RWPE2 (cell line): ENCODE measurements at regions not wholly inside any gene's neighbourhood (a gene's known extent, or its start where the extent isn't known, plus 50 kb on each side); places are given as distances from the start of the nearest gene placed in this dataset.

Experiments used
- ATAC-seq: fragments of 200-7000 bp; cut with Tn5 transposase; 3 replicates; pipeline ENCODE4 v1.9.1; 2021; ENCODE audit warnings: low read depth
- DNase-seq: peaks from one replicate; pipeline ENCODE4 v3.0.0-alpha.2; 2020; ENCODE audit warnings: low spot score
- H3K27ac ChIP-seq: fragments of 450-650 bp; 2 replicates; pipeline ENCODE4 v1.5.1; 2017; ENCODE audit warnings: mild to moderate bottlenecking; ENCODE audit not compliant: poor library complexity, severe bottlenecking
- H3K27me3 ChIP-seq: fragments of 250-450 bp; sonication (Bioruptor Pico); 2 replicates; pipeline ENCODE4 v1.5.1; 2021; ENCODE audit warnings: mild to moderate bottlenecking, moderate library complexity; ENCODE audit not compliant: insufficient read depth, poor library complexity, severe bottlenecking
- H3K36me3 ChIP-seq: fragments of 250-450 bp; sonication (Bioruptor Pico); 2 replicates; pipeline ENCODE4 v1.5.1; 2020; ENCODE audit warnings: low read depth, mild to moderate bottlenecking, moderate library complexity
- H3K4me1 ChIP-seq: fragments of 250-450 bp; sonication (Bioruptor Pico); 2 replicates; pipeline ENCODE4 v1.5.1; 2021; ENCODE audit warnings: mild to moderate bottlenecking, moderate library complexity; ENCODE audit not compliant: insufficient read depth, poor library complexity, severe bottlenecking
- H3K4me3 ChIP-seq: fragments of 250-450 bp; sonication (Bioruptor Pico); 2 replicates; pipeline ENCODE4 v1.5.1; 2021; ENCODE audit warnings: mild to moderate bottlenecking, moderate library complexity; ENCODE audit not compliant: severe bottlenecking
- H3K9me3 ChIP-seq: fragments of 250-450 bp; sonication (Bioruptor Pico); 2 replicates; pipeline ENCODE4 v1.5.1; 2021; ENCODE audit warnings: mild to moderate bottlenecking, moderate library complexity; ENCODE audit not compliant: severe bottlenecking
- CTCF ChIP-seq: fragments of 450-650 bp; IDR thresholded peaks from one replicate; pipeline ENCODE4 v1.5.1; 2017; ENCODE audit warnings: mild to moderate bottlenecking, moderate library complexity; ENCODE audit not compliant: poor library complexity, severe bottlenecking

- DNase-seq (no peak), ATAC-seq (no peak)
- Histone ChIP-seq H3K4me1 (no peaks in the 10 kb centered on the region), H3K27ac (no peak overlapping the region), H3K9me3 (no peaks in the 10 kb centered on the region), H3K27me3 (no peaks in the 10 kb centered on the region), H3K36me3 (no peaks in the 10 kb centered on the region), H3K4me3 (no peak overlapping the region)
- TF ChIP-seq CTCF = no peak
Measured at GRCh38 chr20:9981829-9982228, 53.0 kb upstream of the ANKEF1 start.

GRCh38 chr20:9978397-9979004, 56.3 kb upstream of the ANKEF1 start:
- Histone ChIP-seq H3K4me1 (no peaks in the 10 kb centered on the region), H3K27me3 (no peaks in the 10 kb centered on the region), H3K9me3 (no peaks in the 10 kb centered on the region), H3K4me3 (no peak overlapping the region), H3K27ac (no peak overlapping the region), H3K36me3 (no peaks in the 10 kb centered on the region)
- TF ChIP-seq CTCF = peak; percentile 99
- DNase-seq = no peak
- peak; percentile 89 for ATAC-seq

GRCh38 chr20:9977629-9978028, 57.2 kb upstream of the ANKEF1 start:
- no peak for TF ChIP-seq CTCF
- Histone ChIP-seq H3K27me3 (no peaks in the 10 kb centered on the region), H3K27ac (no peak overlapping the region), H3K9me3 (no peaks in the 10 kb centered on the region), H3K4me3 (no peak overlapping the region), H3K4me1 (no peaks in the 10 kb centered on the region), H3K36me3 (no peaks in the 10 kb centered on the region)
- DNase-seq = no peak
- peak; percentile 64 for ATAC-seq

DNA sequence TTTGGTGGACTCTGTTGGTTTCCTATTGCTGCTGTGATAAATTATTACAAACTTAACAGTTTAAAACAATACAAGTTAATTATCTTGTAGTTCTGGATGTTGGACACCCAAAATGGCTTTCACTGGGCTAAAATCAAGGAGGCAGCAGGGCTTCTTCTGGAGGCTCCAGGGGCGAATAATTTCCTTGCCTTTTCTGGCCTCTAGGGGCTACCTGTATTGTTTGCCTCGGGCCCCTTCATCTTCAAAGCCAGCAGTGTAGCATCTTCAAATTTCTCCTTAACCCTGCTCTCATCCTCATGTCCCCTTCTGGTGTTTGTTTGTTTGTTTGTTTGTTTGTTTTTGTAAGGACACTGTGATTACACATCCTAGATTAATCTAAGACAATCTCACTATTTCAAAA, 60.5 kb upstream of the ANKEF1 start:
- Histone ChIP-seq H3K27me3 (no peaks in the 10 kb centered on the region), H3K4me3 (no peak overlapping the region), H3K36me3 (no peaks in the 10 kb centered on the region), H3K9me3 (no peaks in the 10 kb centered on the region), H3K4me1 (no peaks in the 10 kb centered on the region), H3K27ac (no peak overlapping the region)
- TF ChIP-seq CTCF = peak; percentile 24
- no peak for ATAC-seq
- DNase-seq = no peak

DNA sequence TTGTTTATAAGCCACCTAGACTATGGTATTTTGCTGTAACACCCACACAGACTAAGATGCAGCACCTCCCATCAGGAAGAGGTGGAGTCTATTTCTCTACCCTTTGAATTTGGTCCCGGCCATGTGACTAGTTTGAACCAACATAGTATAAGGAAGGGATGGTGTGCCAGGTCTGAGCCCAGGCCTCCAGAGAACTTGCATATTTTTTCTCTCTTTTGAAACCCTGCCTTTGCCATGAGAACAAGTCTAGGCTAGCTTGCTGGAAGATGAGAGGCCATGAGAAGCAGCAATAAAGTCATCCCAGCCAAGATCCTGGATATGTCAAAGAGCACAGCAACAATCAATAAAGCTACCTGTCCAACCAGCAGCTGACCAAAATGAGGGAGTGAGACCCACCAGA, 63.0 kb upstream of the ANKEF1 start:
- no peak overlapping the region for H3K27ac ChIP-seq
- H3K4me3 ChIP-seq = no peak overlapping the region
- ATAC-seq (no peak), DNase-seq (no peak)
- TF ChIP-seq CTCF = no peak
- H3K9me3 ChIP-seq = no peaks in the 10 kb centered on the region
- H3K27me3 ChIP-seq = no peaks in the 10 kb centered on the region
- H3K36me3 ChIP-seq = no peaks in the 10 kb centered on the region
- no peaks in the 10 kb centered on the region for H3K4me1 ChIP-seq
